SK-N-MC (cell line): ENCODE measurements at regions not wholly inside any gene's neighbourhood (a gene's known extent, or its start where the extent isn't known, plus 50 kb on each side); places are given as distances from the start of the nearest gene placed in this dataset.

Experiments
- EZH2 ChIP-seq: fragments of 200-600 bp; sonication (generic); IDR thresholded peaks from one replicate; pipeline ENCODE4 v1.6.1; 2017; ENCODE audit warnings: antibody characterized with exemption
- FOXP2 ChIP-seq: optimal IDR thresholded peaks from 2 replicates; pipeline ENCODE3; 2011; ENCODE audit warnings: mild to moderate bottlenecking, moderate library complexity; ENCODE audit not compliant: insufficient read depth; ENCODE audit errors: extremely low read length, control extremely low read depth
- POLR2AphosphoS5 ChIP-seq: IDR thresholded peaks from 2 replicates; pipeline ENCODE4 v1.6.1; 2012; ENCODE audit warnings: mild to moderate bottlenecking, low read depth, low read length, borderline replicate concordance

- TF ChIP-seq EZH2 (no peak), FOXP2 (no peak), POLR2AphosphoS5 (no peak)
Measured at GRCh38 chr5:61924251-61924650, 381.8 kb upstream of the KIF2A start.
